HEK293 (cell line): ENCODE measurements at regions not wholly inside any gene's neighbourhood (a gene's known extent, or its start where the extent isn't known, plus 50 kb on each side); places are given as distances from the start of the nearest gene placed in this dataset.

Experiments used
- CTCF ChIA-PET: fragments of 350-600 bp; formaldehyde crosslinking; extraction: SDS; loops from one replicate; lab custom pipeline; 2021; ENCODE audit warnings: antibody characterized with exemption; lab: Yijun Ruan, JAX
- POLR2A ChIA-PET: fragments of 300-600 bp; formaldehyde crosslinking; extraction: SDS; loops from one replicate; lab custom pipeline; 2020; ENCODE audit warnings: antibody characterized with exemption, inconsistent platforms; lab: Yijun Ruan, JAX
- H3K27ac ChIP-seq: fragments of 200-500 bp; sonication (Bioruptor generic); 2 replicates; pipeline ENCODE4 v1.5.1; 2014; ENCODE audit warnings: low read depth, low read length, control low read depth, inconsistent platforms; ENCODE audit errors: extremely low read depth
- H3K36me3 ChIP-seq, 2 experiments: fragments of 200-500 bp in 1 of 2; sonication (Bioruptor generic) in 1 of 2; 1 replicate in 1 of 2; 2 replicates in 1 of 2; pipeline ENCODE4 v1.5.1; 2014 to 2017; ENCODE audit warnings: inconsistent platforms in 2 of 2, low read length in 2 of 2; ENCODE audit not compliant: control insufficient read depth in 2 of 2, insufficient read depth in 1 of 2
- H3K4me1 ChIP-seq: fragments of 200-500 bp; sonication (Bioruptor generic); 2 replicates; pipeline ENCODE4 v1.5.1; 2014; ENCODE audit warnings: mild to moderate bottlenecking, low read length, inconsistent platforms; ENCODE audit not compliant: control insufficient read depth, insufficient read depth
- H3K4me3 ChIP-seq: 2 replicates; pipeline ENCODE4 v1.5.1; 2011; ENCODE audit warnings: low read depth, mild to moderate bottlenecking, control low read depth, low read length, moderate library complexity
- H3K9me3 ChIP-seq: fragments of 200-500 bp; sonication (Bioruptor generic); 2 replicates; pipeline ENCODE4 v1.5.1; 2014; ENCODE audit warnings: low read depth, low read length, inconsistent platforms; ENCODE audit not compliant: control insufficient read depth, insufficient read depth
- BCL11A ChIP-seq: fragments of 450-650 bp; formaldehyde crosslinking; IDR thresholded peaks from 2 replicates; pipeline ENCODE4 v1.5.1; 2016; ENCODE audit warnings: low read depth, missing biosample characterization, missing genetic modification characterization
- ELK4 ChIP-seq: IDR thresholded peaks from 2 replicates; pipeline ENCODE4 v1.6.1; 2011; ENCODE audit warnings: mild to moderate bottlenecking, low read depth, low read length, borderline replicate concordance
- HOXA7 ChIP-seq: sonication (generic); formaldehyde crosslinking; IDR thresholded peaks from 2 replicates; pipeline ENCODE4 v1.8.1; 2022; ENCODE audit warnings: missing genetic modification reagents, borderline replicate concordance
- IKZF3 ChIP-seq: fragments of 450-650 bp; IDR thresholded peaks from 2 replicates; pipeline ENCODE4 v1.5.0; 2018; ENCODE audit warnings: missing biosample characterization, mild to moderate bottlenecking, missing genetic modification characterization, moderate library complexity
- PBX3 ChIP-seq: sonication (generic); formaldehyde crosslinking; IDR thresholded peaks from 2 replicates; pipeline ENCODE4 v1.8.1; 2022; ENCODE audit warnings: mild to moderate bottlenecking, moderate library complexity, missing genetic modification reagents
- SETDB1 ChIP-seq: IDR thresholded peaks from one replicate; pipeline ENCODE4 v1.6.1; 2017; ENCODE audit warnings: mild to moderate bottlenecking, low read length, moderate library complexity, mixed read lengths; ENCODE audit not compliant: insufficient read length
- SP7 ChIP-seq: fragments of 450-650 bp; formaldehyde crosslinking; IDR thresholded peaks from 2 replicates; pipeline ENCODE4 v1.5.1; 2016; ENCODE audit warnings: missing biosample characterization, missing genetic modification characterization
- ZBTB1 ChIP-seq: fragments of 450-650 bp; formaldehyde crosslinking; IDR thresholded peaks from 2 replicates; pipeline ENCODE4 v1.5.1; 2016; ENCODE audit warnings: missing biosample characterization, missing genetic modification characterization
- ZNF157 ChIP-seq: fragments of 450-650 bp; formaldehyde crosslinking; IDR thresholded peaks from 2 replicates; pipeline ENCODE4 v1.5.1; 2016; ENCODE audit warnings: missing biosample characterization, missing genetic modification characterization
- ZNF211 ChIP-seq: fragments of 450-650 bp; formaldehyde crosslinking; IDR thresholded peaks from 2 replicates; pipeline ENCODE4 v1.5.1; 2016; ENCODE audit warnings: low read depth, missing biosample characterization, missing genetic modification characterization
- ZNF248 ChIP-seq: fragments of 450-650 bp; formaldehyde crosslinking; IDR thresholded peaks from 2 replicates; pipeline ENCODE4 v1.5.1; 2017; ENCODE audit warnings: missing biosample characterization, missing genetic modification characterization
- ZNF350 ChIP-seq: fragments of 450-650 bp; formaldehyde crosslinking; IDR thresholded peaks from 2 replicates; pipeline ENCODE4 v1.5.0; 2017; ENCODE audit warnings: missing biosample characterization, mild to moderate bottlenecking, missing genetic modification characterization
- ZNF37A ChIP-seq: fragments of 450-650 bp; IDR thresholded peaks from 2 replicates; pipeline ENCODE4 v1.5.1; 2018; ENCODE audit warnings: missing biosample characterization, missing genetic modification characterization
- ZNF398 ChIP-seq: fragments of 450-650 bp; formaldehyde crosslinking; IDR thresholded peaks from 2 replicates; pipeline ENCODE4 v1.5.1; 2017; ENCODE audit warnings: missing biosample characterization, missing genetic modification characterization
- ZNF48 ChIP-seq: fragments of 450-650 bp; formaldehyde crosslinking; IDR thresholded peaks from 2 replicates; pipeline ENCODE4 v1.5.1; 2016; ENCODE audit warnings: missing biosample characterization, missing genetic modification characterization
- ZNF488 ChIP-seq: fragments of 450-650 bp; formaldehyde crosslinking; IDR thresholded peaks from 2 replicates; pipeline ENCODE4 v1.5.1; 2016; ENCODE audit warnings: missing biosample characterization, missing genetic modification characterization
- ZNF514 ChIP-seq: fragments of 450-650 bp; formaldehyde crosslinking; IDR thresholded peaks from 2 replicates; pipeline ENCODE4 v1.5.1; 2016; ENCODE audit warnings: missing biosample characterization, missing genetic modification characterization
- ZNF548 ChIP-seq: fragments of 450-650 bp; formaldehyde crosslinking; IDR thresholded peaks from 2 replicates; pipeline ENCODE4 v1.5.1; 2016; ENCODE audit warnings: missing biosample characterization, missing genetic modification characterization
- ZNF623 ChIP-seq: fragments of 450-650 bp; formaldehyde crosslinking; IDR thresholded peaks from 2 replicates; pipeline ENCODE4 v1.5.1; 2016; ENCODE audit warnings: missing biosample characterization, missing genetic modification characterization
- ZNF624 ChIP-seq: fragments of 450-650 bp; formaldehyde crosslinking; IDR thresholded peaks from 2 replicates; pipeline ENCODE4 v1.5.1; 2017; ENCODE audit warnings: missing biosample characterization, missing genetic modification characterization
- ZNF629 ChIP-seq: fragments of 450-650 bp; formaldehyde crosslinking; IDR thresholded peaks from 2 replicates; pipeline ENCODE4 v1.5.1; 2017; ENCODE audit warnings: missing biosample characterization, missing genetic modification characterization
- ZNF639 ChIP-seq: fragments of 450-650 bp; formaldehyde crosslinking; IDR thresholded peaks from 2 replicates; pipeline ENCODE4 v1.5.1; 2016; ENCODE audit warnings: missing biosample characterization, missing genetic modification characterization
- ZNF660 ChIP-seq: fragments of 450-650 bp; IDR thresholded peaks from 2 replicates; pipeline ENCODE4 v1.5.1; 2018; ENCODE audit warnings: missing biosample characterization, mild to moderate bottlenecking, missing genetic modification characterization
- ZNF704 ChIP-seq: fragments of 450-650 bp; formaldehyde crosslinking; IDR thresholded peaks from 2 replicates; pipeline ENCODE4 v1.5.1; 2016; ENCODE audit warnings: missing biosample characterization, missing genetic modification characterization
- ZNF777 ChIP-seq: fragments of 450-650 bp; formaldehyde crosslinking; IDR thresholded peaks from 2 replicates; pipeline ENCODE4 v1.5.1; 2017; ENCODE audit warnings: missing biosample characterization, missing genetic modification characterization, borderline replicate concordance
- ZSCAN18 ChIP-seq: fragments of 450-650 bp; formaldehyde crosslinking; IDR thresholded peaks from 2 replicates; pipeline ENCODE4 v1.5.1; 2016; ENCODE audit warnings: missing biosample characterization, missing genetic modification characterization

- H3K27ac ChIP-seq: no peak overlapping the region
- POLR2A ChIA-PET: no interaction called here
- no peak for TF ChIP-seq ZNF350 (tag by site-specific recombination)
- no peak for TF ChIP-seq ZNF48 (tag by site-specific recombination)
- no peak for TF ChIP-seq ZNF548 (tag by site-specific recombination)
- TF ChIP-seq ZNF777 (tag by site-specific recombination): no peak
- no peak for TF ChIP-seq ZNF624
- no peak for TF ChIP-seq ZNF488 (tag by site-specific recombination)
- TF ChIP-seq ZNF37A (tag by site-specific recombination): no peak
- TF ChIP-seq ZNF629: no peak
- no peak for TF ChIP-seq ZNF248 (tag by site-specific recombination)
- TF ChIP-seq ZNF660 (tag by site-specific recombination): no peak
- TF ChIP-seq SP7 (tag by site-specific recombination): no peak
- TF ChIP-seq ELK4: no peak
- TF ChIP-seq ZNF211: no peak
- no peak for TF ChIP-seq ZBTB1 (tag by site-specific recombination)
- TF ChIP-seq, all 188 proteins: peak for 0
- Histone ChIP-seq H3K36me3 (no peaks in the 10 kb centered on the region), H3K9me3 (no peaks in the 10 kb centered on the region), H3K4me3 (no peak overlapping the region), H3K4me1 (no peaks in the 10 kb centered on the region)
- CTCF ChIA-PET: no interaction called here
These were observed 428.9 kb downstream of the EPHA5 start for GRCh38 chr4:65241257-65241997.

- no peaks in the 10 kb centered on the region for H3K4me1 ChIP-seq
- no peaks in the 10 kb centered on the region for H3K9me3 ChIP-seq
- H3K4me3 ChIP-seq: no peak overlapping the region
- ChIA-PET CTCF (no interaction called here), POLR2A (no interaction called here)
- no peak overlapping the region for H3K27ac ChIP-seq
- TF ChIP-seq ZSCAN18: no peak
- TF ChIP-seq BCL11A (tag by site-specific recombination): no peak
- TF ChIP-seq ZNF624: no peak
- no peak for TF ChIP-seq ZNF623
- TF ChIP-seq ZNF514 (tag by site-specific recombination): no peak
- TF ChIP-seq PBX3: no peak
- TF ChIP-seq ZNF157 (tag by site-specific recombination): no peak
- no peak for TF ChIP-seq ZNF639 (tag by site-specific recombination)
- no peak for TF ChIP-seq HOXA7 (CRISPR knock-in tag)
- no peak for TF ChIP-seq ZNF704
- no peak for TF ChIP-seq SETDB1
- TF ChIP-seq IKZF3 (tag by site-specific recombination): no peak
- no peak for TF ChIP-seq ZNF398
- H3K36me3 ChIP-seq: no peaks in the 10 kb centered on the region
These were observed 436.2 kb downstream of the EPHA5 start for GRCh38 chr4:65234061-65234460.
